Uterus (tissue), 3 donors: ENCODE measurements at regions not wholly inside any gene's neighbourhood (a gene's known extent, or its start where the extent isn't known, plus 50 kb on each side); places are given as distances from the start of the nearest gene placed in this dataset.

ENCODE experiments used
- DNase-seq, 2 donors: peaks; one replicate each; pipeline ENCODE4 v3.0.0-alpha.2; 2019 to 2020
- H3K27ac ChIP-seq, 2 donors: fragments of 200-600 bp; sonication (generic); 1 replicate in 1 of 2; 2 replicates in 1 of 2; pipeline ENCODE4 v1.5.1; 2016 to 2018
- H3K27me3 ChIP-seq, 2 donors: fragments of 200-600 bp; sonication (generic); one replicate each; pipeline ENCODE4 v1.5.1; 2018 to 2019; ENCODE audit warnings: control low read depth in 1 of 2
- H3K36me3 ChIP-seq, 2 donors: fragments of 200-600 bp; sonication (generic); one replicate each; pipeline ENCODE4 v1.5.1; 2019; ENCODE audit warnings: control low read depth in 1 of 2
- H3K4me1 ChIP-seq, 2 donors: fragments of 200-600 bp; sonication (generic); one replicate each; pipeline ENCODE4 v1.5.1; 2018 to 2019; ENCODE audit warnings: control low read depth in 1 of 2
- H3K4me3 ChIP-seq, 2 donors: fragments of 200-600 bp; sonication (generic); 1 replicate in 1 of 2; 2 replicates in 1 of 2; pipeline ENCODE4 v1.5.1; 2018 to 2019; ENCODE audit warnings: mild to moderate bottlenecking in 1 of 2
- H3K9me3 ChIP-seq, 2 donors: fragments of 200-600 bp; sonication (generic); one replicate each; pipeline ENCODE4 v1.5.1; 2019; ENCODE audit warnings: control low read depth in 1 of 2
- CTCF ChIP-seq, 4 experiments: fragments of 200-600 bp in 2 of 4; fragments of 450-650 bp in 2 of 4; sonication (generic) in 2 of 4; IDR thresholded peaks; one replicate each; pipeline ENCODE4 v1.5.1; 2016 to 2019; ENCODE audit warnings: antibody characterized with exemption in 4 of 4, mild to moderate bottlenecking in 2 of 4, moderate library complexity in 1 of 4
- POLR2A ChIP-seq, 2 donors: fragments of 450-650 bp; IDR thresholded peaks; one replicate each; pipeline ENCODE4 v1.6.1; 2016; ENCODE audit warnings: antibody characterized with exemption in 2 of 2, mild to moderate bottlenecking in 1 of 2, moderate library complexity in 1 of 2
- intact Hi-C: fragments of 100-400 bp; cut with DNase I; formaldehyde crosslinking; loops from one replicate; pipeline ENCODE4 v1.15.1; 2023; ENCODE audit warnings: low total_unique reads
- donor health status: DM: yes; HTN: yes; CAD: no.

- no peak for DNase-seq
- Histone ChIP-seq H3K36me3 (no peaks in the 10 kb centered on the region), H3K27ac (no peak overlapping the region), H3K4me1 (peaks cover 0 to 6% of the 10 kb centered on the region in 2 donors), H3K9me3 (no peaks in the 10 kb centered on the region), H3K4me3 (no peak overlapping the region), H3K27me3 (no peaks in the 10 kb centered on the region)
- TF ChIP-seq CTCF (IDR thresholded peaks at IDR 0.05) (no peak), POLR2A (IDR thresholded peaks at IDR 0.05) (no peak)
- intact Hi-C loops, result no loop called here
Measured at GRCh38 chr1:168638884-168639283, 62.5 kb downstream of the XCL1 start.

GRCh38 chr1:168640182-168640581, 63.8 kb downstream of the XCL1 start:
- no peak for TF ChIP-seq POLR2A (IDR thresholded peaks at IDR 0.05)
- no peak for TF ChIP-seq CTCF (IDR thresholded peaks at IDR 0.05)
- H3K36me3 ChIP-seq, result no peaks in the 10 kb centered on the region
- intact Hi-C loops, result no loop called here
- no peak overlapping the region for H3K27ac ChIP-seq
- H3K4me1 ChIP-seq, result peaks cover 0 to 6% of the 10 kb centered on the region in 2 donors
- H3K9me3 ChIP-seq, result no peaks in the 10 kb centered on the region
- H3K27me3 ChIP-seq, result no peaks in the 10 kb centered on the region
- DNase-seq, result no peak
- no peak overlapping the region for H3K4me3 ChIP-seq

GRCh38 chr1:168640836-168641235, 64.4 kb downstream of the XCL1 start:
- Histone ChIP-seq H3K4me3 (no peak overlapping the region), H3K9me3 (no peaks in the 10 kb centered on the region), H3K27me3 (no peaks in the 10 kb centered on the region), H3K36me3 (no peaks in the 10 kb centered on the region), H3K4me1 (peaks cover 0 to 2% of the 10 kb centered on the region in 2 donors), H3K27ac (no peak overlapping the region)
- TF ChIP-seq POLR2A (IDR thresholded peaks at IDR 0.05) (no peak), CTCF (IDR thresholded peaks at IDR 0.05) (no peak)
- intact Hi-C loops, result no loop called here
- DNase-seq, result no peak

GRCh38 chr1:168643152-168643551, 66.7 kb downstream of the XCL1 start:
- Histone ChIP-seq H3K27me3 (no peaks in the 10 kb centered on the region), H3K4me3 (no peak overlapping the region), H3K4me1 (peaks cover 0 to 2% of the 10 kb centered on the region in 2 donors), H3K36me3 (no peaks in the 10 kb centered on the region), H3K27ac (no peak overlapping the region), H3K9me3 (no peaks in the 10 kb centered on the region)
- TF ChIP-seq POLR2A (IDR thresholded peaks at IDR 0.05), result no peak
- TF ChIP-seq CTCF (IDR thresholded peaks at IDR 0.05), result no peak
- intact Hi-C loops, result no loop called here
- DNase-seq, result no peak
